Activated CD4-positive, alpha-beta T cell treated with anti-CD3 and anti-CD28 coated beads for 48 hours (primary cell): ENCODE measurements at regions not wholly inside any gene's neighbourhood (a gene's known extent, or its start where the extent isn't known, plus 50 kb on each side); places are given as distances from the start of the nearest gene placed in this dataset.
"Not testable (repeated sequence)": the region's sequence is repeated elsewhere in the genome, so short reads cannot be mapped to it uniquely, and the experiment has no call there.

Source experiments
- DNase-seq: peaks from one replicate; pipeline ENCODE4 v3.0.0-alpha.2; 2020

DNA sequence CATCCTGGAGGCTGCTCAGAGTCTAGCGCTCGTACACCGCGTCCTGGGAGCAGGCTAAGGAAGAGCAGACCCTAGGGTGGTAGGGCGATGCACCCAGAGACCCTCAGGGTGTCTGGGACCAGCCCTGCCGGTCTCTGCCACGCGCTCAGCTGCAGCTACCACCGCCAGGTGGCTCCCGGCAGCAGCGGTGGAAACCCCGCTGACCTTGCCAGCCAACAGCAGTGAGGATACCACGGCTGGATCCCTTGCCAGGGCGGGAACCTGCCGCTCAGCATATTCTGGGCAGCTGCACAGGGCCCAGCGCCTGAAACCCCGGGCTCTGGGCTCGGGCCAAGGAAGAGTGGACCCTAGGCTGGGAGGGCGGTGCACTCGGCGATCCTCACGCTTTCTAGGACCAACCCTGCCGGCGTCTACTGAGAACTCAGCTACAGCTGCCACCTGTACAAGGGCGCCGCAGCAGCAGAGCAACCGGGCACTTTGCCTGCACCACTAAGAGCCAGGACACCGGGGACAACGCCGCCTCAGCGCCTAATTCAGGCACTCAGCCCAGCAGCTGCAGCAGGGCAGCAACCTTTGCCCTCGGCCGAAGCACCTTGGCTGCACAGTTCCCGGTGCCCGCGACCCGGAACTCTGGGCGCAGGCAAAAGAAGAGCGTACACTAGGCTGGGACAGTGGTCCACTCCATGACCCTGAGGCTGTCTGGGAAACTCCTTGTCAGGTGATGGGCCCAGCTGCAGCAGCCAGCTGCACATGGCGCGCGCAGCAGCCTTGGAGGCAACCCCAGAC lies 80.8 kb downstream of the POTEB2 start:
- not testable (repeated sequence) for DNase-seq

DNA sequence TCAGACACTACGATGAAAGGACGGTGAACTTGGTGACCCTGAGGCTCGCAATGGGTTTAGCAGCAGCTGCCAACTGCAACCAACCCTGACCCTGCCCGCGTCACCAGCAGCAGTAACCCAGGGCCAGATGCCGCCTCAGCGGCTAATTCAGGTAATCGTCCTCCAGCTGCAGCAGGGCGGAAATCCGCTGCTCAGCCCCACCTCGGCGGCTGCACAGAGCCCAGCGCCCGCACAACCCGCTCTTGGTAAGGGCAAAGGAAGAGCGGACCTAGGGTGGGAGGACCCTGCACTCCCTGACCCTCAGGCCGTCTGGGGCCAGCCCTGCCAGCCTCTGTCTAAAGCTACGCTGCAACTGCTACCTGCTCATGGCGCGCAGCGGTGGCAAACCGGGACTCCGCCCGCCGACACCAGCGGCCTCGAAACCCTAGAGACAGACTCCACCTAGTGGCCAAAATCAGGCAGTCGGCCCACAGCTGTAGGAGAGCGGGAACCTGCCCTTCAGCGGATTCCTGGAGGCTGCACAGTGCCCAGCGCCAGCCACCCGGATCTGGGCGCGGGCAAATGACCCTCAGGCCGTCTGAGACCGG lies 82.4 kb downstream of the POTEB2 start:
- DNase-seq: not testable (repeated sequence)

DNA sequence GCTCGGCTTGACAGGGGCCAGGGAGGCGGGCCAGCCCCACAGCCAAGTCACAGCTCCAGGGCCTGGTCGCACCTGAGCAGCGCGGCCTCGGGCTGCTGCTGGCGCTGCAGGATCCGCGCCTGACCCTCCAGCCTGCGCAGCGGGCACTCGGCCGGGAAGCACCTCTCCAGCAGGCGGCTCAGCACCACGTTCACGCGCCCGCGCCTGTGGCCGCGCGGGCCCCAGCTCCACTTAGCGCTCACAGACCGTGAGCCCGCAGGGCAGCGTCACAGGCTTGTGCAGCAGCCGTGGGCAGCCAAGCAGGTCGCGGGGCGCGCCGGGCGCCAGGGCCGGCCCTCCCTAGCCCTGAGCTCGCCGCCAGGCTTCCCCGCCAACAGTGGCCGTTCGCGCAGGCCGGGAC lies 90.7 kb downstream of the POTEB2 start:
- DNase-seq: not testable (repeated sequence)

DNA sequence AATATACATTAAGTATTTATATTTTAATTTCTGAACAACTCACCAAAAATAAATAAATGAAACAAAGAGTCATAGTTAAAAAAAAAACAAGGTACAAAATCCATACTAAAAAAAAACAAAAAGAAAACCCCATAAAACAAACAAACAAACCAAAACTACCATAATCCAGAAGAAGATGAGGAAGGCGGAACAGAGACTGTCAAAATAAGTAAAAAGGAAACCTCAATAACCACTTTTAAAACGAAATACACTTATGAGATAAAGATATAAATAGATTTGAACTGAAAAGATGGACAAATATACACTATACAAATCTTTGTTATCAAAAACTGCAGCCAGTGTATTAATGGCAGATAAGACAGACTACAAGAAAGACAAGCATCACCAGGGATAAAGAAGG lies 98.2 kb downstream of the POTEB2 start:
- not testable (repeated sequence) for DNase-seq

DNA sequence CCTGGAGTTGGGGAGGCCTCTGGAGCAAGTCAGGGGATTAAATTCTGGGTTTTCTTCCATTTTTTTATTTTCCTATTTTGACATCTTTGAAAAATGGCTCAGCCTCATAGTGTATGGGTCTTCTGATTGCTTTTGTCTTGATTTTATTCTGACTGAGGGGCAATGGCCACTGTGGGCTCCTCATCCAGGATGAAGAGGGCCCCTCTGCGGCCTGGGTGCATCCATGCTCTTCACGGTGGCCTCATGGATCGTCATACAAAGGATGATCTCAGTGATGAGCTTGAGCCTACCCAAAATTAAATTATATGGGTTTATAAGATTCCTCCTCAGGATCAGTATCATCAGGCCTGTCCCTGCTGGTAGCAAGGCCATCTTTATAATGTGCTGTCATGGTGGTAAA lies 103.7 kb downstream of the POTEB2 start:
- not testable (repeated sequence) for DNase-seq

DNA sequence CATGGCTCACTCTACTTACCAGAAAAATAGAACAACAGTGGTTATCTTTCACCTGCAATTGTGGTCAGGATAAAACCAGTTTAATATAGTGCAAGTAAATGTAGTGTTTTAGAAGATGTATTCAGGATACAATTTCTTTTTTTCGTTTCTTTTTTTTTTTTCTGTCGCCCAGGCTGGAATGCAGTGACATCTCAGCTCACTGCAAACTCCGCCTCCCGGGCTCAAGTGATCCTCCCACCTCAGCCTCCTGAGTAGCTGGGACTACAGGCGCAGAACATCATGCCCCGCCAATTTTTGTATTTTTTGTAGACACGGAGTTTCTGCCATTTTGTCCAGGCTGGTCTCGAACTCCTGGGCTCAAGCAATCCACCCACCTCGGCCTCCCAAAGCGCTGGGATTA lies 109.7 kb downstream of the POTEB2 start:
- DNase-seq: not testable (repeated sequence)

DNA sequence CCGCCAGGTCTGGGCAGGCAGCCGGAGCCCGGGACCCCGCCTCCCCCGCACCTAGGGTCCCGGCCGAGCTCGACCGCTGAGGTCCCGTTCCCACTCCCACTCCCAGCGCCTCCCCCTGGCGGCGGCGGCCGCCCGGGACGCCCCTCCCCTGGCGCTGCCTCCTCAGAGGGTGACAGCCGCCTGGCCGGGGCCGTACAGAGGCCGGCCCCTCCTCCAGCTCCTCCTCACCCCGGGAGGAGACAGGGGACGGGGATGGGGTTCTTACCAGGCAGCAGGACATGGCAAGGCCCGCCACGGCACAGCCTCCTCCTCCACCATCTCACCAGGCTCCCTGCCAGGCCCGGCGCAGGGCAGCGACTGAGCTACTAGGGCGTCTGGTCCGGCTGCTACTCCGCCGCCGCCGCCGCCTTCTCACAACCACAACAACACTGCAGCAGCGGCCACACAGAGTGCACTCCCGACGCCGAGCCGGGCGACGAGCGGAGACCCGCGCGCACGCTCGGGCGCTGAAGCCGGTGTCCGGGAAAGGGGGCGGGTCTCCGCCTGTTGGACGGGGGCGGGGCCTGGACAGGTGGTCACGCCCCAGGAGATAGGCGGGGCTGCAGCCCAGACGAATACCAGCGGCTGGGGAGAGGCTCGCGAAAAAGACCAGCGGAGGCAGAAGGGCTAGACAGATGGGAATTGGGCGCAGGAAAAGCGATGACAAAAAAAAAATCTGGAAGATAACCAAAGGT lies 110.3 kb downstream of the POTEB2 start:
- peak; percentile 80 for DNase-seq

DNA sequence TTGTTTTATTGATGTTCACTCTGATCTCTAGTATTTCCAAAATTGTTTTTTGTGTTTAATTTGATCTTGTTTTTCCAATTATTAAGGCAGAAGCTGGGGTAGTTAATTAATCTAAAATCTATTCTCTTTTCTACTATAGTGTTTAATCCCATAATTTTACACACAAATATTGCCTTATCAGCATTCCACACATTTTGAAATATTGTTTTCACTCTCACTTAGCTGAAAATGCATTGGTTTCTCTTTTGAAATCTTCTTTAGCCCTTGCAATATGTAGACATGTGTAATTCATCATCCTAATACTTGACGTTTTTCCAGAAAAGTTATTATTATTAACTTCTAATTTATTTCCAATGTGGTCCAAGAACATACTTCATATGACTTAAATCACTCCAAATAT lies 132.6 kb downstream of the POTEB2 start:
- not testable (repeated sequence) for DNase-seq
